IMR-90 (cell line): ENCODE measurements at regions not wholly inside any gene's neighbourhood (a gene's known extent, or its start where the extent isn't known, plus 50 kb on each side); places are given as distances from the start of the nearest gene placed in this dataset.

Source experiments
- CEBPB ChIP-seq: IDR thresholded peaks from 2 replicates; pipeline ENCODE4 v1.6.1; 2012; ENCODE audit warnings: low read depth, low read length, improper control_type of control experiment
- CHD1 ChIP-seq: IDR thresholded peaks from 2 replicates; pipeline ENCODE4 v1.6.1; 2012; ENCODE audit warnings: low read depth, low read length, improper control_type of control experiment
- FOS ChIP-seq: fragments of 150-350 bp; IDR thresholded peaks from 2 replicates; pipeline ENCODE4 v1.6.1; 2016; ENCODE audit warnings: low read depth, low read length
- MAFK ChIP-seq: IDR thresholded peaks from 2 replicates; pipeline ENCODE4 v1.6.1; 2012; ENCODE audit warnings: low read depth, low read length, improper control_type of control experiment
- POLR2A ChIP-seq: IDR thresholded peaks from 2 replicates; pipeline ENCODE4 v1.6.1; 2012; ENCODE audit warnings: mild to moderate bottlenecking, low read depth, low read length
- RFX5 ChIP-seq: IDR thresholded peaks from 2 replicates; pipeline ENCODE4 v1.8.0; 2012; ENCODE audit warnings: low read depth, mild to moderate bottlenecking, low read length, moderate library complexity
- SMC3 ChIP-seq: fragments of 150-350 bp; IDR thresholded peaks from 2 replicates; pipeline ENCODE4 v1.6.1; 2016; ENCODE audit warnings: low read depth, mild to moderate bottlenecking, antibody characterized with exemption, low read length, moderate library complexity
- USF2 ChIP-seq: fragments of 150-350 bp; IDR thresholded peaks from 2 replicates; pipeline ENCODE4 v1.6.1; 2017; ENCODE audit warnings: mild to moderate bottlenecking, antibody characterized with exemption, low read length, low read depth
- TF ChIP-seq, protein P1 (sequence below): conservative IDR thresholded peaks from 2 replicates; pipeline ENCODE4 v1.5.1; 2012; ENCODE audit warnings: mild to moderate bottlenecking, low read depth, low read length, improper control_type of control experiment

- TF ChIP-seq, protein P1, sequence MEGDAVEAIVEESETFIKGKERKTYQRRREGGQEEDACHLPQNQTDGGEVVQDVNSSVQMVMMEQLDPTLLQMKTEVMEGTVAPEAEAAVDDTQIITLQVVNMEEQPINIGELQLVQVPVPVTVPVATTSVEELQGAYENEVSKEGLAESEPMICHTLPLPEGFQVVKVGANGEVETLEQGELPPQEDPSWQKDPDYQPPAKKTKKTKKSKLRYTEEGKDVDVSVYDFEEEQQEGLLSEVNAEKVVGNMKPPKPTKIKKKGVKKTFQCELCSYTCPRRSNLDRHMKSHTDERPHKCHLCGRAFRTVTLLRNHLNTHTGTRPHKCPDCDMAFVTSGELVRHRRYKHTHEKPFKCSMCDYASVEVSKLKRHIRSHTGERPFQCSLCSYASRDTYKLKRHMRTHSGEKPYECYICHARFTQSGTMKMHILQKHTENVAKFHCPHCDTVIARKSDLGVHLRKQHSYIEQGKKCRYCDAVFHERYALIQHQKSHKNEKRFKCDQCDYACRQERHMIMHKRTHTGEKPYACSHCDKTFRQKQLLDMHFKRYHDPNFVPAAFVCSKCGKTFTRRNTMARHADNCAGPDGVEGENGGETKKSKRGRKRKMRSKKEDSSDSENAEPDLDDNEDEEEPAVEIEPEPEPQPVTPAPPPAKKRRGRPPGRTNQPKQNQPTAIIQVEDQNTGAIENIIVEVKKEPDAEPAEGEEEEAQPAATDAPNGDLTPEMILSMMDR = no peak
- TF ChIP-seq SMC3 (no peak), USF2 (no peak), POLR2A (no peak), CEBPB (no peak), CHD1 (no peak), FOS (no peak), RFX5 (no peak), MAFK (no peak)
Observed at GRCh38 chrX:20609916-20610415, 343.3 kb upstream of the RPS6KA3 start.
